ENCODE measurements at regions not wholly inside any gene's neighbourhood (a gene's known extent, or its start where the extent isn't known, plus 50 kb on each side); places are given as distances from the start of the nearest gene placed in this dataset.
"Not testable (repeated sequence)": the region's sequence is repeated elsewhere in the genome, so short reads cannot be mapped to it uniquely, and the experiment has no call there.

- no peak for TF ChIP-seq CTCF (IDR thresholded peaks at IDR 0.05; ENCODE audit: control insufficient read depth, insufficient read depth, low read depth, low read length, missing control alignments)
- no peak for DNase-seq (ENCODE audit: low read depth)
- no peak overlapping the region for H3K4me3 ChIP-seq (ENCODE audit: control insufficient read depth, low read depth, low read length)
Measured at GRCh38 chr5:96315431-96315830, 117.6 kb downstream of the PCSK1 start.

DNA sequence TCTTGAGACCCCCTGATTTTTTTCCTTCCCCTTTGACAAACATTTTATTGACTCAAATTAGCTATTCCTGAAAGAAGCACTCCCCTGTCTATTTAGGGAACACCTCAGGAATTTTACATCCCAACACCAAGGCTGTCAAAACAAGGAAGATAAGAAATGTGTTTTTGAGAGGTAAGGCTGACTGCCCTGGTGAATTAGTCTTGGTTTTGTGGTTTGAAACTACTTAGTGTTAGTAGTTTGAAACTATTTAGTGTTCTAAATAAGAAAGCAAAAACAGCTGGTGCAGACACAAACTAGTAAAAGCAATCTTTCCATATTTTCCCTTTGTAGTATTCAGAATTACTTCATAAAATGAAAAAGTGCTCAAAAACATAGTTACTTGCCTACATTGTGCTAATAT, 120.7 kb downstream of the PCSK1 start:
- H3K4me3 ChIP-seq (ENCODE audit: control insufficient read depth, low read depth, low read length): no peak overlapping the region
- no peak for TF ChIP-seq CTCF (IDR thresholded peaks at IDR 0.05; ENCODE audit: control insufficient read depth, insufficient read depth, low read depth, low read length, missing control alignments)
- DNase-seq (ENCODE audit: low read depth): no peak

DNA sequence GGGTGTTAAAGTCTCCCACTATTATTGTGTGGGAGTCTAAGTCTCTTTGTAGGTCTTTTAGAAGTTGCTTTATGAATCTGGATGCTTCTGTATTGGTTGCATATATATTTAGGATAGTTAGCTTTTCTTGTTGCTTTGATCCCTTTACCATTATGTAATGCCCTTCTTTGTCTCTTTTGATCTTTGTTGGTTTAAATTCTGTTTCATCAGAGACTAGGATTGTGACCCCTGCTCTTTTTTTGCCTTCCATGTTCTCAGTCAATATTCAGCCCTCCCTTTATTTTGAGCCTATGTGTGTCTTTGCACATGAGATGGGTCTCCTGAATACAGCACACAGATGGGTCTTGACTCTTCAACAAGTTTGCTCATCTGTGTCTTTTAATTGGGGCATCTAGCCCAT, 126.0 kb downstream of the PCSK1 start:
- H3K4me3 ChIP-seq (ENCODE audit: control insufficient read depth, low read depth, low read length); DNase-seq (ENCODE audit: low read depth): not testable (repeated sequence)

DNA sequence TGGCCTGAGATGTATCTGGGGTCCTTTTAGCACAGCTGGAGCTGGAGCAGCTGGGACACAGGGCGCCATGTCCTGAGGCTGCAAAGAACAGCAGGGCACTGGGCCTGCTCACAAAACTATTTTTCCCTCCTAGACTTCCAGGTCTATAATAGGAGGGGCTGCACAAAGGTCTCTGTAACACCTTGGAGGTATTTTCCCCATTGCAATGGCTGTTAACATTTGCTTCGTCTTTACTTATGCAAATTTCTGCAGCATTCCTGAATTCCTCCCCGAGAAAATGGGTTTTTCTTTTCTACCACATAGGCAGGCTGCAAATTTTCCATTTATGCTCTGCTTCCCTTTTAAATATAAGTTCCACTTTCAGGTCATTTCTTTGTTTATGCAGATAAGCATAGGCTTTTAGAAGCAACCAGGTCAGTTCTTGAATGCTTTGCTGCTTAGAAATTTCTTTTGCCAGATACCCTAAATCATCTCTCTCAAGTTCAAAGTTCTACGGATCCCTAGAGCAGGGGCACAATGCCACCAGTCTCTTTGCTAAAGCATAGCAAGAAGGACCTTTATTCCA, 130.8 kb downstream of the PCSK1 start:
- H3K4me3 ChIP-seq (ENCODE audit: control insufficient read depth, low read depth, low read length): no peak overlapping the region
- no peak for DNase-seq (ENCODE audit: low read depth)
- no peak for TF ChIP-seq CTCF (IDR thresholded peaks at IDR 0.05; ENCODE audit: control insufficient read depth, insufficient read depth, low read depth, low read length, missing control alignments)

- TF ChIP-seq CTCF (IDR thresholded peaks at IDR 0.05; ENCODE audit: control insufficient read depth, insufficient read depth, low read depth, low read length, missing control alignments): no peak
- H3K4me3 ChIP-seq (ENCODE audit: control insufficient read depth, low read depth, low read length): no peak overlapping the region
- no peak for DNase-seq (ENCODE audit: low read depth)
Measured at GRCh38 chr5:96300976-96301375, 132.1 kb downstream of the PCSK1 start.

DNA sequence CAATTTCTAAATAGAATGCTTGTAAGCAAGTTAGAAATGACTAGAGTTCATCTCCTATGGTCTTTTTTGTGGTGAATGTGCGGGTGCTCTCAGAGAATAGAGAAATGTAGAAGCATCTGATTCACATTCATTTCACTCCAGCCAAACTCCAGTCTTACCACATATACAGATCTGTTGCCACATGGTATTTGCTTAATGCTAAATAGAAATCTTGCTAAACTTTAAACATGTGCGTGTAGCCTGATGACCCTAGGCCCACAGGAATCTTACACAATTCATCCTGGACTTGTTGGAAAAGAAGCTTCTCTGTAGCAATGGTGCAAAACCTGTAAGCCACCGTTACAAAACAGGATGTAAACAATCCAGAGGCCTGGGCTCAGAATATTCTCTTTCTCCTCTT, 135.2 kb downstream of the PCSK1 start:
- H3K4me3 ChIP-seq (ENCODE audit: control insufficient read depth, low read depth, low read length): no peak overlapping the region
- TF ChIP-seq CTCF (IDR thresholded peaks at IDR 0.05; ENCODE audit: control insufficient read depth, insufficient read depth, low read depth, low read length, missing control alignments): no peak
- DNase-seq (ENCODE audit: low read depth): peak; percentile 99

DNA sequence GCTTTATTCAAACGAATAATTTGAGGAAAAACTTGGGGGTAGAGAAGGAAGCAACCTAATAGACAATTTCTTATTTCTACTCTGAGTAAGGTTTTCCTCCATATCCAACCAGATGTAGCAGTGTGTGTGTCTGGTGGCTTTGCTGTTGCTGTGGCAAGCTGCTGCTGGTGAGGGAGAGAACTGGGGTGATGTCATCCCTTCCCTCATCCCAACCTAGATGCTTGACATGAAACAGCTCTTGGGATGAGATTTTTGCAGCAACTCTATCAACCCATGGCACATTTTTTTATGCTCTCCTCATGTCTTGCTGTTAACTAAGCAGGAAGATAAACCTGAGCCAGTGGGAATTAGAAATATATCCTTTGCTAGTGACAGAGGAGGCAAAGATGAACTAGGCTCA, 135.8 kb downstream of the PCSK1 start:
- DNase-seq (ENCODE audit: low read depth): peak; percentile 91
- H3K4me3 ChIP-seq (ENCODE audit: control insufficient read depth, low read depth, low read length): no peak overlapping the region
- TF ChIP-seq CTCF (IDR thresholded peaks at IDR 0.05; ENCODE audit: control insufficient read depth, insufficient read depth, low read depth, low read length, missing control alignments): no peak

All from AG09309 (cell line).